ENCODE measurements at regions not wholly inside any gene's neighbourhood (a gene's known extent, or its start where the extent isn't known, plus 50 kb on each side); places are given as distances from the start of the nearest gene placed in this dataset.

- H3K4me2 ChIP-seq (replicated peaks; ENCODE audit: extremely low read depth, low read length, poor library complexity, severe bottlenecking), result no peak overlapping the region
- H3K79me2 ChIP-seq (ENCODE audit: insufficient read depth, low read length), result no peaks in the 10 kb centered on the region
- intact Hi-C loops (cut with micrococcal nuclease), result no loop called here
- DNase-seq, result no peak
- no peaks in the 10 kb centered on the region for H3K36me3 ChIP-seq (replicated peaks in 1 of 2; ENCODE audit: control insufficient read depth in 1 of 2, insufficient read depth in 2 of 2, low read length in 2 of 2)
- Mint-ChIP-seq H3K36me3 (no peaks in the 10 kb centered on the region), H3K27ac (no peak overlapping the region), H3K4me1 (no peaks in the 10 kb centered on the region), H3K27me3 (ENCODE audit: low read depth in 3 of 3) (no peaks in the 10 kb centered on the region), H3K9me3 (peaks cover 0 to 29% (median 9%) of the 10 kb centered on the region in 7 donors), H3K4me3 (no peak overlapping the region)
- no peaks in the 10 kb centered on the region for H3K27me3 ChIP-seq (ENCODE audit: control insufficient read depth in 2 of 2, insufficient read depth in 2 of 2, low read length in 2 of 2)
- 65% methylated on average over 6 of the region's 7 CpGs for WGBS (ENCODE audit: insufficient coverage)
- H3K4me1 ChIP-seq (ENCODE audit: control insufficient read depth in 1 of 2, insufficient read depth in 2 of 2, low read length in 2 of 2), result no peaks in the 10 kb centered on the region
- no peak overlapping the region for H2AFZ ChIP-seq (ENCODE audit: insufficient read depth, low read depth, low read length, poor library complexity, severe bottlenecking)
- H3K9me3 ChIP-seq (replicated peaks in 1 of 2; ENCODE audit: control insufficient read depth in 1 of 2, insufficient read depth in 1 of 2, low read length in 2 of 2), result peaks cover 12 to 19% of the 10 kb centered on the region in 2 donors
- no peak overlapping the region for H3K27ac ChIP-seq (ENCODE audit: low read depth in 1 of 2, low read length in 2 of 2)
- TF ChIP-seq CTCF (IDR thresholded peaks at IDR 0.05), result no peak
- H4K20me1 ChIP-seq (ENCODE audit: insufficient read depth, low read length), result no peaks in the 10 kb centered on the region
- no peak overlapping the region for H3K9ac ChIP-seq (ENCODE audit: insufficient read depth, low read length, poor library complexity, severe bottlenecking)
- H3K4me3 ChIP-seq (replicated peaks in 1 of 3; ENCODE audit: low read depth in 2 of 3, low read length in 3 of 3), result no peak overlapping the region
Observed at GRCh38 chr4:187929024-187929423, 66.5 kb upstream of the ZFP42 start.

GRCh38 chr4:187934766-187935165 lies 60.8 kb upstream of the ZFP42 start:
- no peak for DNase-seq
- Histone ChIP-seq H3K36me3 (replicated peaks in 1 of 2; ENCODE audit: control insufficient read depth in 1 of 2, insufficient read depth in 2 of 2, low read length in 2 of 2) (no peaks in the 10 kb centered on the region), H4K20me1 (ENCODE audit: insufficient read depth, low read length) (no peaks in the 10 kb centered on the region), H3K4me3 (replicated peaks in 1 of 3; ENCODE audit: low read depth in 2 of 3, low read length in 3 of 3) (no peak overlapping the region), H3K4me1 (ENCODE audit: control insufficient read depth in 1 of 2, insufficient read depth in 2 of 2, low read length in 2 of 2) (no peaks in the 10 kb centered on the region), H3K4me2 (replicated peaks; ENCODE audit: extremely low read depth, low read length, poor library complexity, severe bottlenecking) (no peak overlapping the region), H3K9ac (ENCODE audit: insufficient read depth, low read length, poor library complexity, severe bottlenecking) (no peak overlapping the region), H3K27ac (ENCODE audit: low read depth in 1 of 2, low read length in 2 of 2) (no peak overlapping the region), H3K9me3 (replicated peaks in 1 of 2; ENCODE audit: control insufficient read depth in 1 of 2, insufficient read depth in 1 of 2, low read length in 2 of 2) (peaks cover 10 to 20% of the 10 kb centered on the region in 2 donors), H3K79me2 (ENCODE audit: insufficient read depth, low read length) (no peaks in the 10 kb centered on the region), H2AFZ (ENCODE audit: insufficient read depth, low read depth, low read length, poor library complexity, severe bottlenecking) (no peak overlapping the region), H3K27me3 (ENCODE audit: control insufficient read depth in 2 of 2, insufficient read depth in 2 of 2, low read length in 2 of 2) (no peaks in the 10 kb centered on the region)
- intact Hi-C loops (cut with micrococcal nuclease), result no loop called here
- Mint-ChIP-seq H3K36me3 (no peaks in the 10 kb centered on the region), H3K4me1 (no peaks in the 10 kb centered on the region), H3K4me3 (no peak overlapping the region), H3K9me3 (peaks cover 0 to 24% (median 6%) of the 10 kb centered on the region in 7 donors), H3K27ac (no peak overlapping the region), H3K27me3 (ENCODE audit: low read depth in 3 of 3) (peaks cover 0 to 3% (median 0%) of the 10 kb centered on the region in 3 donors)
- WGBS (ENCODE audit: insufficient coverage), result 78% methylated on average over 1 of the region's 3 CpGs
- no peak for TF ChIP-seq CTCF (IDR thresholded peaks at IDR 0.05)
